WI38 (cell line): ENCODE measurements at regions not wholly inside any gene's neighbourhood (a gene's known extent, or its start where the extent isn't known, plus 50 kb on each side); places are given as distances from the start of the nearest gene placed in this dataset.

Experiments used
- H3K4me3 ChIP-seq: 2 replicates; pipeline ENCODE4 v1.5.1; 2011; ENCODE audit warnings: low read depth, mild to moderate bottlenecking, control low read depth, low read length
- CTCF ChIP-seq: IDR thresholded peaks from 2 replicates; pipeline ENCODE4 v1.5.1; 2012; ENCODE audit warnings: low read depth, mild to moderate bottlenecking, control low read depth, low read length

DNA sequence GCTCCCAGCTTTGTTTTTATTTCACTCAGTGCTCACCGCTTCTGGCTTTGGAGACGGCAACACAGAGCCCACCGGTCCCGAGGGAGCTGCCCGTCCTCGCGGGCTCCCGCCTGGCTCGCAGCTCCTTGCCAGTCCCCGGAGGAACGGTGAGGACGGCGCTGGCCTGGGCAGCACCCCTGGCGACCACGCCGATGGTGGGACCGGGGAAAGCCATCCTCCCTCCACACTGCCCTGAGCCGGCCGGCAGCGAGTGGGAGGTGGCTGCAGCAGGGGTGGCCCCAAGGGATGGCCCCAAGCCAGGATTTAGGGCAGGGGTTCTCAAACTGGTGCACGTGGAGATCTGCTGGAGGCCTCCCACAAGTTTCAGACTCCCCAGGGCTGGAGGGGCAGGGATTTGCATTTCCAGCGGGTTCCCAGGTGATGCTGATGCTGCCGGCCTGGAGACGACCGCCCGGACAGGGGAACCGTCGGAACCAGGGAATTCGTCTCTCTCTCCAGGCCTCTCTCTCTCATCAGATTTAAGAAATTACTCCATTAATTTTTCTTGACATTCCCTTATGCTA is 293.2 kb upstream of the IRX4 start:
- no peak overlapping the region for H3K4me3 ChIP-seq
- TF ChIP-seq CTCF = no peak

- TF ChIP-seq CTCF = no peak
- H3K4me3 ChIP-seq = no peak overlapping the region
Observed at GRCh38 chr5:2175041-2175440, 292.3 kb upstream of the IRX4 start.

- no peak overlapping the region for H3K4me3 ChIP-seq
- TF ChIP-seq CTCF = no peak
Observed at GRCh38 chr5:2174538-2174937, 291.8 kb upstream of the IRX4 start.

DNA sequence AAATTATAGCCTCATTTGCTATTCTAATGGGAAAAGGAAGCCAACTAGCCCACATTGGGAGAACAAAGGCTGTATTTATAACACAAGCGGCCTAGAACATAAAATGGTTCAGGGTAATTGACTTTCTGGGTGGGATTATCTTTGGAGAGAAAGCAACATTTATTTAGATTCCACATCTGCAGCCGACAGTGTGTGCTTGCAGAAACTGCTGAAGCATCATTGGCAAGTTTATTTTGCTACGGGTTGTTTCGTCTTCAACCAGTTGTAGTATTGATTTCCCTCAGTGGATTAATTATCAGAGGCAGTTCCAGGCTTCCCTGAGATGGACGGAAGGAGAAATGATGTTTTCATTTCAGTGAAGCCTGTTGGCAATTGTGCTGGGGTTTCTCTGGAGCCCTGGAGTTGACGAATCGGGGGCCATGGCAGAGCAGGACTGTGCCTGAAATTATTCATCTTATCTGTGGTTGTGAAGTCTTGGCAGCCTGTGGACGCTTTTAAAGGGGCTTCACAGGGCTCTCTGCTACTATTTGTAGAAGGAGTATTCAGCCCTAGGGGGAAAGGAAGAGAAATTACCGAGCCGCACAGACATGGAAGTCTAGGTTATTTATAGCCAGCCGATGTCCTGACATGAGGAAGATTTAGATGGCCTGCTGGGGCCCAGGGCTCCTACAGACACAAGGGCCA is 290.6 kb upstream of the IRX4 start:
- TF ChIP-seq CTCF = no peak

DNA sequence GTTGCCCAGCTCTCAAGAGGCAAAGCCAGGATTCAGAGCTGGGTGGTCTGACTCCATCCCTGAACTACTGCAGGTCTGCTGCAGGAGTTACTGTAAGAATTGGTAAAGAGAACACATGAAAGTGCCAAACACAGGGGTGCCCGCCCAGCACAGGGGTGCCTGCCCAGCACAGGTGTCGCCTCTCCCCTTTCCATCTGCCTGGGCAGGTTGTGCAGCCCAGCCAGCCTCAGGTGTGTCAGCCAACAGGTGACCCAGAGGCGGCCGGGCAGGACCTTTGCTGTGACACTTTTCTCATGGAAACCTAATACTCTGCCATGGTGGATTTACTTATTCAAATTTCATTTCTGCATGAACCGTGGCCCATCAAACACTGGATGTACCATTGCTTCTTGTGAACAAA is 289.7 kb upstream of the IRX4 start:
- no peak for TF ChIP-seq CTCF

More for the DNA sequence above, 290.6 kb upstream of the IRX4 start:
- H3K4me3 ChIP-seq = no peak overlapping the region

GRCh38 chr5:2170761-2171160 is 288.0 kb upstream of the IRX4 start:
- no peak for TF ChIP-seq CTCF
- H3K4me3 ChIP-seq = no peak overlapping the region

More for the DNA sequence above, 289.7 kb upstream of the IRX4 start:
- no peak overlapping the region for H3K4me3 ChIP-seq

DNA sequence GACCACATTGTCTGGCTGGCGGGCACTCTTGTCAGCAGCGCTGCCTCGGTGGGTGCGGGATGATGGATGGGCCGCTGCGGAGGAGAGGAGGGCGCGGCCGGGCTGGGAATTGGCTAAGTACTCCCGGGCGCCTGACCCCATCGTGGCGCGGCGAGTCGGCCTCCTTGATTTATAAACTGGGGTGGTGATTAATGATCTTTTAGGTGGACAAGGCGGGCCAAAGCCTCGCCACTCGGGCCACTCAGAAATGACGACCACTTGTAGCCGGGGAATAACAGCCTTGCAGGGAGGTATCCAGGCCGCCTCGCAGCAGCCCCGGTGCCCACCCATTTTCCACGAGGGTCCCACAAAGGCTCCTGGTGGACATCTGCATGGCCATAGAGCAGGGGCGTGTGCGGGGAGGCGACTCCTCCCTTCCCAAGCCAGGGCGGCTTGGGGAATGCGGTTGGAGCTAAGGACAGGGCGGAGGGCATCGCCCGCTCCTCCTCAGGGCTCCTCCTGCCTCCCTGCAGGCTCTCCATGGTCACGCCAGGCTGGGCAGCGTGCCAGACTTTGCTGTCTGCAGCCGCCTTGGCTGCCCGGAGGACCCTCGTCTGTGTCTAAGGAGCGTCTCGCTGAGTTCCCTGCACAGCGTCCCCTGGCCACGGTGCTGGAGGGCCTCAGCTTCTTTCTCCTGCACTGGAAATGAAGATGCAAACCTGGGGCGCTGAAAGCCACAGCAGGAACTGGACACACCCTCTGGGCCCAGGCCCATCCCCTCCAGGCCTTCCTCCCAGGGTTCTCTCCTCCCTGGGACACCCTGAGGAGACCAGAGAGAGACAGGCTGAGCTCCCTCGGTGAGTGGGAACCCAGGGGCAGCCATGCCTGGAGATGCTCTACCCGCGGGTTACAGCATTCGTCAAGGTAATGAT is 287.4 kb upstream of the IRX4 start:
- no peak overlapping the region for H3K4me3 ChIP-seq
- TF ChIP-seq CTCF = no peak
